GM12878 (cell line): ENCODE measurements at regions not wholly inside any gene's neighbourhood (a gene's known extent, or its start where the extent isn't known, plus 50 kb on each side); places are given as distances from the start of the nearest gene placed in this dataset.

Source experiments
- ATAC-seq: fragments of 200-7000 bp; cut with Tn5 transposase; 3 replicates; pipeline ENCODE4 v1.9.1; 2020; ENCODE audit warnings: mild to moderate bottlenecking, moderate library complexity
- BruUV-seq: library from RNA; stranded (reverse); fragments of 400-500 nt; replicated peaks from 2 replicates; lab custom pipeline; 2021; lab: Mats Ljungman, UMichigan
- CTCF ChIA-PET: fragments of 300-600 bp; sonication (Branson Sonifier 250); formaldehyde crosslinking; extraction: SDS; loops from one replicate; lab custom pipeline; 2021; ENCODE audit warnings: inconsistent platforms; lab: Yijun Ruan, JAX
- POLR2A ChIA-PET: fragments of 350-600 bp; formaldehyde crosslinking; extraction: SDS; loops from one replicate; lab custom pipeline; 2021; ENCODE audit warnings: inconsistent platforms; lab: Charles Lee
- RAD21 ChIA-PET: fragments of 300-600 bp; sonication (Branson Sonifier 250); formaldehyde crosslinking; loops from one replicate; lab custom pipeline; 2023; ENCODE audit warnings: antibody characterized with exemption; ENCODE audit not compliant: unreplicated experiment; lab: Charles Lee
- SMC1A ChIA-PET: fragments of 300-600 bp; sonication (Branson Sonifier 250); formaldehyde crosslinking; loops from one replicate; lab custom pipeline; 2023; ENCODE audit not compliant: unreplicated experiment, uncharacterized antibody; lab: Charles Lee
- DNase-seq: peaks from one replicate; pipeline ENCODE4 v3.0.0-alpha.2; 2011; ENCODE audit warnings: low read depth, low spot score
- FAIRE-seq: peaks from 3 replicates; lab custom pipeline; 2011; peaks lifted over from hg19 to GRCh38; lab: Jason Lieb, UNC
- H2AFZ ChIP-seq: 2 replicates; pipeline ENCODE4 v1.6.0; 2011; ENCODE audit warnings: low read depth, low read length, control low read depth; ENCODE audit not compliant: control insufficient read depth
- H3K27ac ChIP-seq: 2 replicates; pipeline ENCODE4 v1.5.1; 2011; ENCODE audit warnings: control low read depth; ENCODE audit not compliant: control insufficient read depth, insufficient read depth
- H3K27me3 ChIP-seq, 2 experiments: replicated peaks in 1 of 2; 2 replicates each; pipeline versions ENCODE4 v1.6.0 to v1.6.1; 2011; ENCODE audit warnings: low read length in 1 of 2; ENCODE audit not compliant: control insufficient read depth in 2 of 2, insufficient read depth in 2 of 2
- H3K36me3 ChIP-seq, 2 experiments: 2 replicates each; pipeline ENCODE4 v1.5.1; 2011; ENCODE audit warnings: low read length in 1 of 2; ENCODE audit not compliant: control insufficient read depth in 2 of 2, insufficient read depth in 2 of 2
- H3K4me1 ChIP-seq: 2 replicates; pipeline ENCODE4 v1.6.1; 2011; ENCODE audit warnings: mild to moderate bottlenecking, low read length, moderate library complexity, mixed read lengths; ENCODE audit not compliant: control insufficient read depth, insufficient read depth
- H3K4me2 ChIP-seq: 2 replicates; pipeline ENCODE4 v1.6.0; 2011; ENCODE audit warnings: control low read depth; ENCODE audit not compliant: control insufficient read depth, insufficient read depth
- H3K4me3 ChIP-seq: fragments of 200-600 bp; sonication (generic); 2 replicates; pipeline ENCODE4 v1.5.1; 2016
- H3K79me2 ChIP-seq: 2 replicates; pipeline ENCODE4 v1.6.0; 2011; ENCODE audit warnings: low read length; ENCODE audit not compliant: control insufficient read depth, insufficient read depth
- H3K9ac ChIP-seq: 2 replicates; pipeline ENCODE4 v1.8.0; 2011; ENCODE audit warnings: low read length, control low read depth, mixed read lengths; ENCODE audit not compliant: control insufficient read depth, insufficient read depth
- H3K9me3 ChIP-seq: replicated peaks from 3 replicates; pipeline ENCODE4 v1.5.1; 2011; ENCODE audit warnings: mild to moderate bottlenecking, low read length; ENCODE audit not compliant: control insufficient read depth, insufficient read depth
- H4K20me1 ChIP-seq: 2 replicates; pipeline ENCODE4 v1.6.0; 2011; ENCODE audit not compliant: control insufficient read depth, insufficient read depth
- CBX5 ChIP-seq: sonication (generic); IDR thresholded peaks from 2 replicates; pipeline ENCODE4 v1.6.1; 2016; ENCODE audit warnings: low read depth, moderate library complexity, mild to moderate bottlenecking, inconsistent platforms
- CREB1 ChIP-seq: IDR thresholded peaks from 2 replicates; pipeline ENCODE4 v1.6.1; 2012; ENCODE audit warnings: low read depth, mild to moderate bottlenecking, inconsistent platforms
- CREM ChIP-seq: IDR thresholded peaks from 2 replicates; pipeline ENCODE4 v1.6.1; 2014; ENCODE audit warnings: antibody characterized with exemption, low read depth
- E2F4 ChIP-seq: IDR thresholded peaks from 2 replicates; pipeline ENCODE4 v1.6.1; 2012; ENCODE audit warnings: low read depth, low read length, improper control_type of control experiment
- EED ChIP-seq: sonication (generic); IDR thresholded peaks from 2 replicates; pipeline ENCODE4 v1.6.1; 2016; ENCODE audit warnings: antibody characterized with exemption, low read depth
- EGR1 ChIP-seq, 2 experiments: IDR thresholded peaks; 1 replicate in 1 of 2; 2 replicates in 1 of 2; pipeline ENCODE4 v1.6.1; 2011 to 2012; ENCODE audit warnings: low read depth in 2 of 2, low read length in 2 of 2, borderline replicate concordance in 1 of 2, mild to moderate bottlenecking in 1 of 2, moderate library complexity in 1 of 2
- ELK1 ChIP-seq: IDR thresholded peaks from 2 replicates; pipeline ENCODE4 v1.6.1; 2012; ENCODE audit warnings: low read depth, low read length, improper control_type of control experiment
- ESRRA ChIP-seq: IDR thresholded peaks from 2 replicates; pipeline ENCODE4 v1.6.1; 2012; ENCODE audit warnings: mild to moderate bottlenecking, low read length, improper control_type of control experiment
- GABPA ChIP-seq: IDR thresholded peaks from 2 replicates; pipeline ENCODE4 v1.6.1; 2014; ENCODE audit warnings: antibody characterized with exemption, low read depth, mild to moderate bottlenecking, inconsistent platforms
- HCFC1 ChIP-seq: fragments of 150-350 bp; IDR thresholded peaks from 2 replicates; pipeline ENCODE4 v1.6.1; 2014; ENCODE audit warnings: low read length
- KLF5 ChIP-seq: fragments of 450-650 bp; IDR thresholded peaks from 2 replicates; pipeline ENCODE4 v1.6.1; 2014; ENCODE audit warnings: mild to moderate bottlenecking; ENCODE audit not compliant: partially characterized antibody
- LARP7 ChIP-seq: fragments of 450-650 bp; IDR thresholded peaks from 2 replicates; pipeline ENCODE4 v1.6.1; 2017; ENCODE audit warnings: mild to moderate bottlenecking
- MYB ChIP-seq: fragments of 150-350 bp; IDR thresholded peaks from 2 replicates; pipeline ENCODE4 v1.6.1; 2014; ENCODE audit warnings: mild to moderate bottlenecking, low read depth, low read length, borderline replicate concordance
- NBN ChIP-seq: fragments of 450-650 bp; IDR thresholded peaks from 2 replicates; pipeline ENCODE4 v1.6.1; 2016
- NR2C2 ChIP-seq: IDR thresholded peaks from 2 replicates; pipeline ENCODE4 v1.6.1; 2011; ENCODE audit warnings: borderline replicate concordance, low read depth; ENCODE audit not compliant: control insufficient read depth, insufficient read length
- PAX8 ChIP-seq: fragments of 450-650 bp; IDR thresholded peaks from 2 replicates; pipeline ENCODE4 v1.6.1; 2017; ENCODE audit warnings: mild to moderate bottlenecking, moderate library complexity
- RAD21 ChIP-seq: IDR thresholded peaks from 2 replicates; pipeline ENCODE4 v1.6.1; 2011; ENCODE audit warnings: mild to moderate bottlenecking, low read depth, low read length, moderate library complexity; ENCODE audit not compliant: insufficient read depth
- SPI1 ChIP-seq: IDR thresholded peaks from 2 replicates; pipeline ENCODE4 v1.6.1; 2011; ENCODE audit warnings: low read depth, mild to moderate bottlenecking, low read length, moderate library complexity, borderline replicate concordance; ENCODE audit not compliant: insufficient read depth
- TAF1 ChIP-seq: IDR thresholded peaks from 2 replicates; pipeline ENCODE4 v1.6.1; 2011; ENCODE audit warnings: mild to moderate bottlenecking, low read depth, low read length, borderline replicate concordance
- TCF12 ChIP-seq: IDR thresholded peaks from 2 replicates; pipeline ENCODE4 v1.6.1; 2011; ENCODE audit warnings: low read depth, mild to moderate bottlenecking, low read length
- ZNF24 ChIP-seq: fragments of 450-650 bp; IDR thresholded peaks from 2 replicates; pipeline ENCODE4 v1.6.1; 2017; ENCODE audit warnings: antibody characterized with exemption, mild to moderate bottlenecking
- ZNF274 ChIP-seq: IDR thresholded peaks from one replicate; pipeline ENCODE4 v1.8.0; 2011; ENCODE audit not compliant: insufficient read length, insufficient read depth
- WGBS: methylation state at CpG from one replicate; pipeline ENCODE4 v1.1.6; 2016; ENCODE audit warnings: low lambda C conversion rate; ENCODE audit not compliant: insufficient replicate concordance, insufficient coverage; ENCODE audit errors: missing lambda C conversion rate; 5-methylcytosine and 5-hydroxymethylcytosine counted together
- in situ Hi-C: fragments of 300-500 bp; cut with MboI; formaldehyde crosslinking; loops from 9 replicates; pipeline ENCODE4 v1.14.3; 2018; ENCODE audit warnings: mixed read lengths
- intact Hi-C: fragments of 100-400 bp; cut with micrococcal nuclease; formaldehyde crosslinking; loops from one replicate; pipeline ENCODE4 v1.14.2; 2022; ENCODE audit not compliant: unreplicated experiment

- TF ChIP-seq ESRRA (no peak), ZNF24 (no peak), NR2C2 (no peak), PAX8 (no peak), CBX5 (no peak), ZNF274 (no peak)
Observed at GRCh38 chr12:30835216-30835615, 80.5 kb upstream of the CAPRIN2 start (continued).

- ChIA-PET POLR2A (no interaction called here), CTCF (no interaction called here), RAD21 (no interaction called here), SMC1A (no interaction called here)
- Histone ChIP-seq H3K4me3 (no peak overlapping the region), H3K79me2 (no peaks in the 10 kb centered on the region), H3K36me3 (no peaks in the 10 kb centered on the region), H3K27me3 (peaks cover 0 to 1% of the 10 kb centered on the region in 2 experiments; a peak in 3 of 4 replicates), H3K9me3 (no peaks in the 10 kb centered on the region), H3K4me2 (no peak overlapping the region), H4K20me1 (no peaks in the 10 kb centered on the region; the same call in 1 of the 2 replicates), H2AFZ (no peak overlapping the region), H3K4me1 (no peaks in the 10 kb centered on the region), H3K9ac (no peak overlapping the region), H3K27ac (no peak overlapping the region)
- no peak for FAIRE-seq
- in situ Hi-C loops (no loop called here), intact Hi-C loops (no loop called here)
- TF ChIP-seq RAD21 (no peak), E2F4 (no peak), NBN (no peak), MYB (no peak), GABPA (no peak), LARP7 (no peak), KLF5 (no peak), CREM (no peak), CREB1 (no peak), TCF12 (no peak), HCFC1 (no peak), EGR1 (IDR thresholded peaks at IDR 0.05; ENCODE audit: borderline replicate concordance in 1 of 2, low read depth in 2 of 2, low read length in 2 of 2) (no peak), TAF1 (no peak), EED (no peak), SPI1 (no peak), ELK1 (no peak)
- no TSS peak for BruUV-seq
- 19% methylated on average over 2 of the region's 2 CpGs for WGBS
- DNase-seq: no peak
- ATAC-seq: no peak
Observed at GRCh38 chr12:30830751-30831150, 76.0 kb upstream of the CAPRIN2 start.
